DND-41 (cell line): ENCODE measurements at regions not wholly inside any gene's neighbourhood (a gene's known extent, or its start where the extent isn't known, plus 50 kb on each side); places are given as distances from the start of the nearest gene placed in this dataset.

Experiments
- ATAC-seq: fragments of 200-7000 bp; cut with Tn5 transposase; 3 replicates; pipeline ENCODE4 v1.9.1; 2021; ENCODE audit warnings: low read depth; ENCODE audit not compliant: insufficient read depth
- DNase-seq: peaks from one replicate; pipeline ENCODE4 v3.0.0-alpha.2; 2020
- H2AFZ ChIP-seq: 2 replicates; pipeline ENCODE4 v1.6.0; 2012; ENCODE audit warnings: low read depth, low read length
- H3K27ac ChIP-seq: 2 replicates; pipeline ENCODE4 v1.5.1; 2012; ENCODE audit warnings: low read length, inconsistent platforms
- H3K27me3 ChIP-seq: fragments of 200-600 bp; sonication (generic); 2 replicates; pipeline ENCODE4 v1.6.0; 2012; ENCODE audit warnings: low read length, mild to moderate bottlenecking, inconsistent platforms; ENCODE audit not compliant: insufficient read depth, poor library complexity
- H3K36me3 ChIP-seq: 2 replicates; pipeline ENCODE4 v1.5.1; 2012; ENCODE audit warnings: low read length, inconsistent platforms; ENCODE audit not compliant: insufficient read depth
- H3K4me1 ChIP-seq: 2 replicates; pipeline ENCODE4 v1.5.1; 2012; ENCODE audit warnings: mild to moderate bottlenecking, low read length; ENCODE audit not compliant: insufficient read depth
- H3K4me2 ChIP-seq: 2 replicates; pipeline ENCODE4 v1.6.0; 2012; ENCODE audit warnings: mild to moderate bottlenecking, moderate library complexity, low read length, inconsistent platforms; ENCODE audit not compliant: insufficient read depth
- H3K4me3 ChIP-seq, 2 experiments: fragments of 200-600 bp in 1 of 2; shearing (Covaris generic) in 1 of 2; 2 replicates each; pipeline ENCODE4 v1.5.1; 2012 to 2016; ENCODE audit warnings: inconsistent platforms in 2 of 2, low read length in 2 of 2, mild to moderate bottlenecking in 2 of 2, low read depth in 1 of 2, moderate library complexity in 1 of 2
- H3K79me2 ChIP-seq: 2 replicates; pipeline ENCODE4 v1.6.0; 2012; ENCODE audit warnings: low read length, inconsistent platforms; ENCODE audit not compliant: insufficient read depth
- H3K9ac ChIP-seq: 2 replicates; pipeline ENCODE4 v1.6.0; 2012; ENCODE audit warnings: low read depth, mild to moderate bottlenecking, inconsistent platforms, low read length, moderate library complexity
- H3K9me3 ChIP-seq: 2 replicates; pipeline ENCODE4 v1.5.1; 2012; ENCODE audit warnings: low read length, moderate library complexity, mild to moderate bottlenecking, inconsistent platforms; ENCODE audit not compliant: insufficient read depth, severe bottlenecking
- H4K20me1 ChIP-seq: 2 replicates; pipeline ENCODE4 v1.6.0; 2012; ENCODE audit warnings: low read length; ENCODE audit not compliant: insufficient read depth
- CTCF ChIP-seq: IDR thresholded peaks from 2 replicates; pipeline ENCODE4 v1.5.1; 2012; ENCODE audit warnings: borderline replicate concordance, low read length, moderate library complexity, mild to moderate bottlenecking; ENCODE audit not compliant: poor library complexity, severe bottlenecking; ENCODE audit errors: extremely low read depth
- EZH2 ChIP-seq: IDR thresholded peaks from 3 replicates; pipeline ENCODE4 v1.6.1; 2012; ENCODE audit warnings: borderline replicate concordance, low read depth, mild to moderate bottlenecking, moderate library complexity, low read length, inconsistent platforms; ENCODE audit not compliant: severe bottlenecking

- H3K4me1 ChIP-seq, result no peaks in the 10 kb centered on the region
- no peaks in the 10 kb centered on the region for H3K9me3 ChIP-seq
- ATAC-seq, result no peak
- no peak overlapping the region for H3K4me3 ChIP-seq
- no peak overlapping the region for H2AFZ ChIP-seq
- H4K20me1 ChIP-seq, result no peaks in the 10 kb centered on the region
- TF ChIP-seq CTCF (no peak), EZH2 (no peak)
- no peaks in the 10 kb centered on the region for H3K79me2 ChIP-seq
- no peaks in the 10 kb centered on the region for H3K36me3 ChIP-seq
- no peak overlapping the region for H3K4me2 ChIP-seq
- no peaks in the 10 kb centered on the region for H3K27me3 ChIP-seq
- H3K27ac ChIP-seq, result no peak overlapping the region
- no peak overlapping the region for H3K9ac ChIP-seq
- DNase-seq, result no peak
Observed at GRCh38 chr2:56892382-56892781, 708.6 kb downstream of the CCDC85A start.

GRCh38 chr2:56898986-56899385 is 715.2 kb downstream of the CCDC85A start:
- Histone ChIP-seq H3K4me2 (no peak overlapping the region), H3K36me3 (no peaks in the 10 kb centered on the region), H3K27ac (no peak overlapping the region), H2AFZ (no peak overlapping the region), H3K9ac (no peak overlapping the region), H4K20me1 (no peaks in the 10 kb centered on the region), H3K27me3 (no peaks in the 10 kb centered on the region), H3K9me3 (no peaks in the 10 kb centered on the region), H3K4me3 (no peak overlapping the region), H3K79me2 (no peaks in the 10 kb centered on the region), H3K4me1 (no peaks in the 10 kb centered on the region)
- TF ChIP-seq EZH2 (no peak), CTCF (no peak)
- ATAC-seq (no peak), DNase-seq (no peak)

GRCh38 chr2:56912490-56912889 is 728.7 kb downstream of the CCDC85A start:
- Histone ChIP-seq H3K4me2 (no peak overlapping the region), H3K4me3 (no peak overlapping the region), H3K36me3 (no peaks in the 10 kb centered on the region), H3K9me3 (no peaks in the 10 kb centered on the region), H2AFZ (no peak overlapping the region), H3K4me1 (no peaks in the 10 kb centered on the region), H3K9ac (no peak overlapping the region), H3K79me2 (no peaks in the 10 kb centered on the region), H3K27me3 (no peaks in the 10 kb centered on the region), H4K20me1 (no peaks in the 10 kb centered on the region), H3K27ac (no peak overlapping the region)
- no peak for ATAC-seq
- TF ChIP-seq EZH2 (no peak), CTCF (no peak)
- DNase-seq, result no peak

- Histone ChIP-seq H3K4me1 (no peaks in the 10 kb centered on the region), H2AFZ (no peak overlapping the region; the same call in 1 of the 2 replicates), H3K4me3 (no peak overlapping the region), H3K79me2 (no peaks in the 10 kb centered on the region), H3K27me3 (no peaks in the 10 kb centered on the region), H3K27ac (no peak overlapping the region), H3K9me3 (no peaks in the 10 kb centered on the region), H4K20me1 (no peaks in the 10 kb centered on the region), H3K4me2 (no peak overlapping the region), H3K36me3 (no peaks in the 10 kb centered on the region), H3K9ac (no peak overlapping the region)
- DNase-seq, result no peak
- ATAC-seq, result no peak
- TF ChIP-seq CTCF (no peak), EZH2 (no peak)
Observed at GRCh38 chr2:56918790-56919189, 735.0 kb downstream of the CCDC85A start.
